Cardiac fibroblast (primary cell): ENCODE measurements at regions not wholly inside any gene's neighbourhood (a gene's known extent, or its start where the extent isn't known, plus 50 kb on each side); places are given as distances from the start of the nearest gene placed in this dataset.
A peak's percentile ranks its signal among the peaks of the same experiment; 100 is the strongest.

Source experiments
- DNase-seq, 2 donors: peaks; one replicate each; pipeline versions ENCODE4 v3.0.0 to v3.0.0-alpha.2; 2010; ENCODE audit warnings: low read depth in 2 of 2
- H3K4me3 ChIP-seq, 2 donors: replicated peaks in 1 of 2; 1 replicate in 1 of 2; 2 replicates in 1 of 2; pipeline ENCODE4 v1.5.1; 2011; ENCODE audit warnings: low read depth in 2 of 2, low read length in 2 of 2, mild to moderate bottlenecking in 2 of 2, moderate library complexity in 1 of 2
- TF ChIP-seq, protein P1 (sequence below): IDR thresholded peaks from one replicate; pipeline ENCODE4 v1.5.1; 2011; ENCODE audit warnings: low read depth, mild to moderate bottlenecking, low read length, inconsistent platforms

DNA sequence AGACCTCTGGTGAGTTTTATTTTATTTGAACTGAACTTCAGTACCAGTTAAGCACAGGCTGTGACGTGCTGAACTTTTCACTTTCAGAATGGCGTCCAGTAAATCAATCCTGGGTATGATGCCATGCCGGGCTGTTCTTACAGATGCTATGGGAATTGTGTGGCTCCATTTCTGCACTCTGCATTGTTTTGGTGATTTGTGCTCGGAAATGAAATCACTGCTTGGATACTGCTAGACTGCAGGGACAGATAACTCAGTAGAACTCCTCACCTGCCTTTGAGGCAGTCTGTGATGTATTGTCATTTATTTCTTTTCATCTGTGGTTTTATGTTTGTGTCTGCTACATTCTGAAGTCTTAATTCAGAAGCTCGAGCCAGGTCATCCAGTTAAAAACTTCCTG, 172.7 kb downstream of the PTPN11 start:
- H3K4me3 ChIP-seq, result no peak overlapping the region
- TF ChIP-seq, protein P1, sequence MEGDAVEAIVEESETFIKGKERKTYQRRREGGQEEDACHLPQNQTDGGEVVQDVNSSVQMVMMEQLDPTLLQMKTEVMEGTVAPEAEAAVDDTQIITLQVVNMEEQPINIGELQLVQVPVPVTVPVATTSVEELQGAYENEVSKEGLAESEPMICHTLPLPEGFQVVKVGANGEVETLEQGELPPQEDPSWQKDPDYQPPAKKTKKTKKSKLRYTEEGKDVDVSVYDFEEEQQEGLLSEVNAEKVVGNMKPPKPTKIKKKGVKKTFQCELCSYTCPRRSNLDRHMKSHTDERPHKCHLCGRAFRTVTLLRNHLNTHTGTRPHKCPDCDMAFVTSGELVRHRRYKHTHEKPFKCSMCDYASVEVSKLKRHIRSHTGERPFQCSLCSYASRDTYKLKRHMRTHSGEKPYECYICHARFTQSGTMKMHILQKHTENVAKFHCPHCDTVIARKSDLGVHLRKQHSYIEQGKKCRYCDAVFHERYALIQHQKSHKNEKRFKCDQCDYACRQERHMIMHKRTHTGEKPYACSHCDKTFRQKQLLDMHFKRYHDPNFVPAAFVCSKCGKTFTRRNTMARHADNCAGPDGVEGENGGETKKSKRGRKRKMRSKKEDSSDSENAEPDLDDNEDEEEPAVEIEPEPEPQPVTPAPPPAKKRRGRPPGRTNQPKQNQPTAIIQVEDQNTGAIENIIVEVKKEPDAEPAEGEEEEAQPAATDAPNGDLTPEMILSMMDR, result no peak
- DNase-seq, result no peak

DNA sequence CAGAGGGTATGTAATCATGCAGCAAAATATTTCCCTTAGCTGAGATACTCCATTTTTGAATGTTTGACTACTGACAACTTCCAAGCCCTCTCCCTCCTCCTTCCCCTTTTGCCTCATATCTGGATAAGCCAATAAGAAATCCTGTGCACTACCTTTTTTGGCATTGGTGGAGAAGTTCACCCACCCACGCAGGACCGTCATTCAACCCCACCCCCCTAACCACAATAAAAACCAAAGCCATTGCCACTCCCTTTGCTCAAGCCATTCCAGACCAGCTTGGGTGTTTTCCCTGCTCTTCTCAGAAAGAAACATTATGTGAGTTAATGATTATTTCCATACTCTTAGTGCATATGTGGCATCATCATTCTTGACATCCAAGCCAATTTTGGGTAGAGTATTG, 176.7 kb downstream of the PTPN11 start:
- H3K4me3 ChIP-seq, result no peak overlapping the region
- no peak for DNase-seq
- TF ChIP-seq, protein P1, result no peak

DNA sequence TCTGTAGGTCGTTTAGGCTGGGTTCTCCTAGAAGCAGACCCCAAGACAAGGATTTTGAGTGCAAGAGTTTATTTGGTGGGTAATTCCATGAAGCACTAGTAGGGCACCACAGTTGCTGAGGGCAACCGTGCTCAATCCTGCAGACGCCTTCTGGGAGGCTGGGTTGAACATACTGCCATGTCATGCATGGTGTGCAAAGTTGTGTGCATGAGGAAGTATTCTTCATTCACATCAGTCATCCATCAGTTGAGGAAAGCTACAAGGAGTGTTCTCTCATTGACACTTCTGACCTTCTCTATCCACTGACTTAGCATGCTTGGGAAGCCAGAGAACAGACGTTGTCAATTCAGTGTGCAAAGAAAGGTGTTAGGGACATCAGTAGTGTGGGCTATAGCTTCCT, 179.2 kb downstream of the PTPN11 start:
- TF ChIP-seq, protein P1, result no peak
- H3K4me3 ChIP-seq, result no peak overlapping the region
- DNase-seq, result no peak

DNA sequence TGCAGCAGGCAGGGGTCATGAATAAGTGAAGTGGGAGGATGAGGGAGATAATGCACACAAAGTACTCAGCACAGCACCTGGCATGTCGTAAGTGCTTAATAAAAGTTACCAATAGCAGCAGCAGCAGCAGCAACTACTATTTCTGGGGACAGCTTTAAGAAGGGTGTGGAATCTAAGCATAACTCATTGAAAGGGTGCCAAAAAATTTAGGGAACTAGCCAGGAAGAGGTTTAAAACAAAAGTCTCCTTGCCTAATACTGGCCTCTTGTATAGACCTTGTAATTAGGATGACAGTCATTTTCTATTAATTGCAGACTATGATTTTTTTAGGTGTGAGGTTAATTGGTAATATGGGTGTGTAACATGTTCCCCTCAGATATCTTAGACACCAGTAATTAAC, 179.9 kb downstream of the PTPN11 start:
- TF ChIP-seq, protein P1, result no peak
- no peak overlapping the region for H3K4me3 ChIP-seq
- no peak for DNase-seq

DNA sequence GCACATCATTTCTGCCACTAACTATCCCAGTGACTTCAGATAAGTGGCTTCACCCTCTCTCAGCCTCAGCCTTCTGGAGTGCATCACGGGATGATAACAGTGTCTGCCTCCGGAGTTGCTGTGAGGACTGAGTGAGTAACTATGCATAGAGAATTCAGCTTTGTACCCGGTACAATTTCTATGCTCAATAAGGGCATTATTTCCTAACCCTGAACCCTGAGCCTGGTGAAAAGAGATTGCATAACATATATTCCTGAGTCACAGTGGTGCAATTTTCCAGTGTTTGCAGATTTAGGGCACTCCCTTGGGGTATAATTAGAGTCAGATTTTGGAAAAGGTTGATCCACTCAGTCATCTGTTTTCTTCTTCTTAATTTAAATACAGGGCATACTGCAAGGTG, 181.1 kb downstream of the PTPN11 start:
- TF ChIP-seq, protein P1, result no peak
- no peak overlapping the region for H3K4me3 ChIP-seq
- peak; percentile 32 to 61 for DNase-seq

DNA sequence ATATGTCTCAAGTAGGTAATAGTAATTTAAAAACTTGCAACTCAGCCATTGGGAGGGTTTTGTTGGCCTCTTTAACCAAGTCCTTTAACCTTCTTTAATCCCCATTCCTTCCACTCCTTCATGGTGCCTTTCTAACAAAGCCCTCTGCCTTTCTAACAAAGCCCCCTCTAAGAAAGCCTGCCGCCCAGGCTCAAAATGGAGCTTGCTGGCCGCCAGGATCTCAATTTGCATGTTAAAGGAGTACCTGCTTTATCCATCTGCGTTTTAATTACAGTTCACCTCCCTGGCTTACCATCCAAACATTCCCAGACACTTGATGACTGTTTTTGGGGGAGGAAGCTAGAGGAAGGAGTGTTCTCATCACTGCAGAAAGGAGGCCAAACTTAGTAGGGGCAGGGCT, 183.4 kb downstream of the PTPN11 start:
- H3K4me3 ChIP-seq, result no peak overlapping the region
- no peak for DNase-seq
- TF ChIP-seq, protein P1, result no peak

DNA sequence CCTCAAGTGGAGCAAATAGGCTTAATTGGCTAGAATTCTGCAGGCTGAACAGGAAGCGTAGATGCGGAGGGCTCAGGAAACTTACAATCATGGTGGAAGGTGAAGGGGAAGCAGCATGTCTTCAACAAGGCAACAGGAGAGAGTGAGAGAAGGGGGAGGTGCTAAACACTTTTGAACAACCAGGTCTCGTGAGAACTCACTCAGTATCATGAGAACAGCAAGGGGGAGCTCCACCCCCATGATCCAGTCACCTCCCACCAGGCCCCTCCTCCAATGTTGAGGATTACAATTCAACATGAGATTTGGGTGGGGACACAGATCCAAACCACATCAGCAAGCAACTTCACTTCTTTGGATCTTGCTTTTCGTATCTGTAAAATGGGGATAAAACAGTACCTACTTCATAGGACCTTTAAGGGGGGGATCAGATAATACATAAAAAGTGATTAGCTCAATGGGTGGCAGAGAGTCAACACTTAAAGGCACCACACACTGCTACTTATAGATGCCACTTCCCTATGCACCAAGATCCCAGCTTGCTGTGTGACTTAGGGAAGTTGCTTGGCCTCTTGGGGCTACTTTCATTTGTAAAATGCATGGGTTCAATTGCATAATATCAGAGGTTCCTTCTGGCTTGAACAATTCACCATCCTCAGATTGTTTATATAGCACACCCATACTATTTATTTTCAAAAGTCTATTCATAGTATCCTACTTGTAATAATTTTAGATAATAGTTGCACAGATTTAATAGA, 184.8 kb upstream of the RPH3A start:
- no peak for DNase-seq
- no peak overlapping the region for H3K4me3 ChIP-seq
- TF ChIP-seq, protein P1, result no peak
